HG03354 (cell line): ENCODE measurements at regions not wholly inside any gene's neighbourhood (a gene's known extent, or its start where the extent isn't known, plus 50 kb on each side); places are given as distances from the start of the nearest gene placed in this dataset.

ENCODE experiments used
- ATAC-seq: cut with Tn5 transposase; IDR thresholded peaks from one replicate; pipeline ENCODE4 v1.9.1; 2021; ENCODE audit warnings: mild to moderate bottlenecking; ENCODE audit not compliant: unreplicated experiment, poor library complexity, severe bottlenecking

- peak; percentile 51 for ATAC-seq
These were observed 50.8 kb downstream of the RBM27 start for GRCh38 chr5:146254223-146254622.

GRCh38 chr5:146273109-146273508 is 65.5 kb upstream of the POU4F3 start:
- ATAC-seq = peak; percentile 78

- no peak for ATAC-seq
These were observed 55.3 kb upstream of the POU4F3 start for GRCh38 chr5:146283344-146283761.

DNA sequence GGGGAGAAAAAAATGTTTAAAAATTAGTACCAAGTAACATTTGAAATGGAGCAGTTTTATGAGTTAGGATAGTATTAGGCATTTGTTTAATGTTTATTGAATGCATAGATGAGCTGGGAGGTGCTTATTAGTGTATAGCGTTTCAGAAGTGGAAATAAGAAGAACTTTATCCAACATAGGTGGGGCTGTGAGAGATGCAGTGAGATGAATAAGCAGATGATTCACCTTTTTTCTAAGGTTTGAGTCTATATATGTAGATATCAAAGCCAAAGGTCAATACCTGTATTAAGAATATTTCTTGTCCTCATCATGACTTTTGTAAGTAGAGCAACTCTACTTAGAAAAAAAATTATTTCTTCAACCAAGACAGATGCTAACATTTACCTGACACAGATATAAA is 54.6 kb upstream of the POU4F3 start:
- ATAC-seq = no peak
